ENCODE measurements at regions not wholly inside any gene's neighbourhood (a gene's known extent, or its start where the extent isn't known, plus 50 kb on each side); places are given as distances from the start of the nearest gene placed in this dataset.
"Not testable (repeated sequence)": the region's sequence is repeated elsewhere in the genome, so short reads cannot be mapped to it uniquely, and the experiment has no call there.

- no peak for DNase-seq
Observed at GRCh38 chr1:228825041-228825440, 89.8 kb downstream of the RHOU start.

- DNase-seq: no peak
Observed at GRCh38 chr1:228825840-228826484, 90.7 kb downstream of the RHOU start.

GRCh38 chr1:228827019-228827418 lies 91.7 kb downstream of the RHOU start:
- DNase-seq: no peak

GRCh38 chr1:228828151-228828550 lies 92.9 kb downstream of the RHOU start:
- no peak for DNase-seq

DNA sequence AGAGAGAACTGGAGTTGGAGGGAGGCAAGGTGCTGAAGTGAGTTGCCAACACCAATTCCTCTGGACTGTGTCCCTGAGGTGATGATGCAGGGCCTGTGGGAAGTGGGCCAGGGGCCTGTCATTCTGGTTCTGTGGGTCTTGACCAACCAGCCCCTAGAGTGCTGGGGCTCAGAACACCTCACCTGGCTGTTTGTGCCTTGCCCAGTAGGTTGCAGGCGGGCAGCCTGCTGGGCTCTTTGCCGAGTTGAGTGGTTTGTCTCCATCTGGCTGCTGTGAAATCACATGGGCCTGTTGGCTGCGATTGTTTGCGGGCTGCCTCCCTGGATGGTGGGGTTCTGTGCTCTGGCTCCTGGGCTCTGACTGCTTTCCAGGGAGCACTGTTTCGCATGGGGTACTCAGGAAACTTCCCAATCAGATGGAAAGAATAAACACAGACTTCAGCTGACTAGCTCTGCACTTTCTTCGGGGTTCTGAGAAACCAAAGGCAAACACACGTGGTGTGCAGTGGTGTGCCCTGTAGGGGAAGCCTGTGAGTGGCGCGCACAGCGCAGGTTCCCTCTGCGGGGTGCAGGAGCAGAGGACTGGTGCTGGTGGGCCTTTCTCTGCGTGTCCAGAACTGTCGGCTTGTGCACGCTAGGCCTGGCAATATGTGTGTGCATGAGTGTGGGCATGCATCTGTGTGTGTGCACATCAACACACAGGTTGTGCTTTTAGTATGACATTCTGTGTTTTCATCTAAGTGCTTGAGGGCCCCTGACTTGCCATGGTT lies 95.1 kb downstream of the RHOU start:
- DNase-seq: no peak

DNA sequence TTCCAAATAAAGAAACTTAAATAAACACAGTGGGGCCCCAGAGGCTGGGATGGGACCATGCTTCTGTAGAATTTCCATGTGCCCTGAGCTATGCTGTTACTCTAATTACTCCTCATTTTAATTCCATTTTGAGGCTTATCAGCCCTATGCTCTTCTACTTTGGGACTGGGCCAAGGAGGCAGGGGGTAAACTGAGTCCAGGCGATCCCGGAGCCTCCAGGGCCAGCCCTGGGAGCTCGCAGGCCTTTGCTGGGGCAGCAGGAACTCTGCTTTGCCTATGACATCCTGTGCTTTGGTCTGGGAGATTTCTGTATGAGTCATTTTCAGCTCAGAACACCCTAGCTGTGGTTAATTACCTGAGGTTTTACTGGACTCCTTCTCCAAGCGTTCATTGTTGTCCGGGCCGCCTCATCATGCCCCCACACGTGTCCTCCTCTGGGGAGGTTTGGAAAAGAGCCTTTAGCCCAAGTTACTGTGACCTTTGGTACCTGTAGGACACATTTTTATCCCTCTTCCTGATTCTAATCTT lies 95.7 kb downstream of the RHOU start:
- no peak for DNase-seq

GRCh38 chr1:228833911-228834688 lies 98.8 kb downstream of the RHOU start:
- no peak for DNase-seq

DNA sequence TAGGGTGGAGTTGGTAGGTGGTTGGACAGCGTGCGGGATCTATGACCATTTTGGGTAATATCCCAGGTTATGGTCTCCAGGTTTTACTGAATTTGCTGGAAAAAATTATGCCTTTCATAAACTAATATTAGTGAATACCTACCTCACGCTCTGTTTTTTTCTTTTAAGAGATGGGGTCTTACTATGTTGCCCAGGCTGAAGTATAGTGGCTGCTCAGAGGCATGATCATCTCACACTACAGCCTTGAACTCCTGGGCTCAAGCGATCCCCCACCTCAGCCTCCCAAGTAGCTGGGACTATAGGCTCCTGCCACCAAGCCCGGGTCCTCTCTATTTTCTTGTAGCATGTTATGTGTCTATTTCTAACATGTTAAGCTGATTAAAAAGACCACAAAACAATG lies 100.2 kb downstream of the RHOU start:
- no peak for DNase-seq

GRCh38 chr1:228835911-228836310 lies 100.6 kb downstream of the RHOU start:
- DNase-seq: no peak

DNA sequence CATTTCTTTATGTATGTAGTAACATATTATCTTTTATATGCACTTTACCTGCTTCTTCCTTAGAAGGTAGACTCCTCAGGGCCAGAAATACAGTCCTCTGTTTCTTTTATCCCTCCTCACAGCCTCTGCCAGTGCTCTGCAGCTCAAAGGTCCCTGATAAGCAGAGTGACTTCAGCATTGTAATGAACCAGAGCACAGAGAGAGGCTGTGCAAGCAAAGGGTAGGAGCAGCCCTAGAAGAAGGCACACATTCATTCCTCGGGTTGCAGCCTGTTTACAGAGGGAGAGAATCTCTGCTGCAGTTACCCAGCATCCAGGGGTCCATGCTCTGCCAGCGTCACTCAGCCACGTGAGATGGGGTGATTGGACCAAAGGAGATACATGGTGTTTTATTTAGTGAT lies 101.1 kb downstream of the RHOU start:
- DNase-seq: no peak

- no peak for DNase-seq
Observed at GRCh38 chr1:228837032-228837431, 101.8 kb downstream of the RHOU start.

DNA sequence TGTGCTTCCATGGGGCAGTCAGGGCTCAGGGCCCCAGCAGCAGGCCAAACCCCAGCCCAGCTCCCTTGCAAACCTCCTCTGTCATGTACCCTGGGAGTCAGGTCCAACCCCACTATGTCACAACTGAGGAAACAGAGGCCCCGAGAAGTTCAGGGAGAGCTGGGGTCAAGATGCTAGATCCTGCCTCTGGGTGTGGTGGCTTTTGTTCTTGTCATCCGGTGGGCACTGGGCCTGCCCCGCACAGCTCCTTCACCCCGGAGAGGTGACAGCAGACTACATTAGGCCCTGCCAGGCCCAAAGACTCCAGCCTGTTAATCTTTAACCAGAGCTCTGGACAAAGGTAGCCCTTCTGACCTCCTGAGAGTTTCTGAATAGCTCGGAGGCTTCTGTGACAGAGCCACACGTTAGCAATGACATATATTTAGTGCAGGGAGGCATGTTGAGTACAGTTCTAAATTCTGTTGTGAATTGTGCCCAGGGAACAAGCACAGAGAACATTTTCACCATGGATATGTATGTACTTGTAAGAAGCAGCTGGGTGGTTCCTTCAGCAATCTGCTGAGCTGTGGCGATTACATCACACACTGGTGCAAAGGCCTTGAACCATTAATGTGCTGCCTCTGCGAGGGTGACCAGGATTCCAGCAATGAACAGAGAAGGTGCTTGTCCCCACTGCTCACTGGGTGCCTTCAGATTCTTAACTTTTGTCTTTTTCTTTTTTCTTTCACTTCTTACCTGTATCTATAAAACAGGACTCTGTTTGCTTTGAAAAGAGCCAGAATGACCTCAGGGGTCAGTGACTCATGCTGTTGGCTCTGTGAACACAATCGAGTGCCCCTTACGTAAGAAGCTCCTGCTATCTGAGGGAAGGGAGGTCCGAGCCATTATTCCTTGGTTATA lies 102.8 kb downstream of the RHOU start:
- DNase-seq: no peak

- no peak for DNase-seq
Observed at GRCh38 chr1:228838717-228839500, 103.6 kb downstream of the RHOU start.

DNA sequence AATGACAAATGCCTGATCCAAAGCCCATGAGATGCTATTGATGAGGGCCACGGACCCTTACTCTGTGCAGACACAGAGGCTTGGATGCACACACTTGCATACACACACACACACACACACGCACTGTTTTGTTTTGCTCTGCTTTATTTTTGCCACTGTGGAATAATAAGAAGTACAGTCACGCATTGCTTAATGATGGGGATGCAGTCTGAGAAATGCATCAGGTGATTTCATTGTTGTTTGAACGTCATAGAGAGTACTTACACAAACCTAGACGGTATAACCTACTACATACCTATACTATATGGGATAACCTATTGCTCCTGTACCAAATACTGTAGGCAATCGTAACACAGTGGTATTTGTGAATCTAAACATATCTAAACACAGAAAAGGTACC lies 104.4 kb downstream of the RHOU start:
- DNase-seq: no peak

DNA sequence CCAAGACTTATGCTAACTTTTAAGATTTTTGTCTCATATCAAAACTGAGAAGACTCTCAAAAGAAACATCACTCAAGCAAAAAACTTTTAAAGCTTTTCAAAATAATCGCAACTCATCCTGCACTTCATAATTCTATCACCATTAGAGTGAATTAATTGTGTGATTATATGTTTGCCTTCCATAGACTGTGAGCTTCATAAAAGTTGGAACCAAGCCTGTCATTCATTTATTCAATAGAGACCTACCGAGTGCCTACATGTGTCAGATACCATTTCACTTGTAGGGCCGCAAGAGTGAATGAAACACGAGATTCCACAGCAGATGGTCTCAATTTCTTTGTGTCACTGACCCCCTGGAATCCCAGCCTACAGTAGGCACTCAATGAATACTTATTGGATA lies 106.4 kb downstream of the RHOU start:
- DNase-seq: no peak

- DNase-seq: no peak
Observed at GRCh38 chr1:228842094-228842775, 107.0 kb downstream of the RHOU start.

DNA sequence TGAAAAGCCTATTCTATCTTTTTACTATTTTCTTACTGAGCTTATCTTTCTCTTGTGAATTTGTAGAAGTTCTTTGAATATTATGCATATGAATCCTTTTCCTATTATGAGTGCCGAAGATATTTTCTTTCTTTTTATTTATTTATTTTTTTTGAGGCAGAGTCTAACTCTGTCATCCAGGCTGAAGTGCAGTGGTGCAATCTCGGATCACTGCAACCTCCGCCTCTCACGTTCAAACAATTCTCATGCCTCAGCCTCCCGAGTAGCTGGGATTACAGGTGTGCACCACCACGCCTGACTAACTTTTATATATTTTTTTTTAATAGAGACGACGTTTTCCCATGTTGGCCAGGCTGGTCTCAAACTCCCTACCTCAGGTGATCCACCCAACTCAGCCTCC lies 109.8 kb downstream of the RHOU start:
- no peak for DNase-seq

- no peak for DNase-seq
Observed at GRCh38 chr1:228846952-228847351, 111.7 kb downstream of the RHOU start.

- not testable (repeated sequence) for DNase-seq
Observed at GRCh38 chr1:228847451-228847850, 112.2 kb downstream of the RHOU start.

- no peak for DNase-seq
Observed at GRCh38 chr1:228848406-228848805, 113.1 kb downstream of the RHOU start.

- no peak for DNase-seq
Observed at GRCh38 chr1:228849011-228849541, 113.8 kb downstream of the RHOU start.

Data from NCI-H1092 treated with DMSO at 0.1 percent for 48 hours (cell line).